Motor neuron (in vitro differentiated cells): ENCODE measurements at regions not wholly inside any gene's neighbourhood (a gene's known extent, or its start where the extent isn't known, plus 50 kb on each side); places are given as distances from the start of the nearest gene placed in this dataset.
"Not testable (repeated sequence)": the region's sequence is repeated elsewhere in the genome, so short reads cannot be mapped to it uniquely, and the experiment has no call there.

Experiments
- ATAC-seq, 8 experiments: fragments of 200-7000 bp; cut with Tn5 transposase; replicated peaks in 6 of 8; 2 replicates each; pipeline ENCODE4 v1.8.0; 2021; ENCODE audit warnings: mild to moderate bottlenecking in 8 of 8, moderate library complexity in 8 of 8
- H3K27ac ChIP-seq, 2 donors: fragments of 250-450 bp; sonication (Bioruptor Pico); 2 replicates each; pipeline ENCODE4 v1.9.0; 2021; ENCODE audit warnings: antibody characterized with exemption in 2 of 2, mild to moderate bottlenecking in 2 of 2, moderate library complexity in 1 of 2
- H3K4me1 ChIP-seq, 2 donors: fragments of 250-450 bp; sonication (Bioruptor Pico); replicated peaks in 1 of 2; 2 replicates each; pipeline ENCODE4 v1.6.1; 2021; ENCODE audit warnings: antibody characterized with exemption in 2 of 2, mild to moderate bottlenecking in 2 of 2, moderate library complexity in 1 of 2
- H3K4me3 ChIP-seq, 5 donors: fragments of 250-450 bp; sonication (Bioruptor Pico); 2 replicates each; pipeline ENCODE4 v1.9.0; 2021; ENCODE audit warnings: antibody characterized with exemption in 5 of 5, mild to moderate bottlenecking in 5 of 5, moderate library complexity in 4 of 5
- WGBS, 10 experiments: fragments of 450-650 bp; shearing (Covaris generic); methylation state at CpG; one replicate each; pipeline ENCODE4 v1.0.0; 2022; 5-methylcytosine and 5-hydroxymethylcytosine counted together
- in situ Hi-C, 9 experiments: fragments of 400-800 bp; cut with MboI; loops; one replicate each; pipeline ENCODE4 v1.15.0; 2021; ENCODE audit warnings: low sequenced_read_pairs in 9 of 9, low pct_unique_long_range_greater_than_20kb in 2 of 9; ENCODE audit not compliant: unreplicated experiment in 9 of 9

GRCh38 chr3:109933576-109933975 lies 596.2 kb upstream of the DPPA4 start:
- 0 to 67% (median 38%) methylated on average over 1 of the region's 1 CpG; no CpG with 5 or more reads in 3 of the 10 experiments for WGBS, 10 experiments
- ATAC-seq, result no peak
- no peak overlapping the region for H3K4me3 ChIP-seq
- in situ Hi-C loops, result no loop called here
- no peaks in the 10 kb centered on the region for H3K4me1 ChIP-seq
- no peak overlapping the region for H3K27ac ChIP-seq

- 29 to 100% (median 58%) methylated on average over 1 of the region's 1 CpG for WGBS, 10 experiments
- Histone ChIP-seq H3K4me1 (no peaks in the 10 kb centered on the region), H3K4me3 (no peak overlapping the region), H3K27ac (no peak overlapping the region)
- ATAC-seq, result no peak
- in situ Hi-C loops, result no loop called here
Observed at GRCh38 chr3:109939817-109940216, 602.5 kb upstream of the DPPA4 start.

GRCh38 chr3:109943181-109943580 lies 605.8 kb upstream of the DPPA4 start:
- H3K4me1 ChIP-seq, result no peaks in the 10 kb centered on the region
- H3K27ac ChIP-seq, result no peak overlapping the region
- no peak for ATAC-seq
- in situ Hi-C loops, result no loop called here
- WGBS, 10 experiments, result 9 to 94% (median 86%) methylated on average over 1 to 3 of the region's 3 CpGs; no CpG with 5 or more reads in 1 of the 10 experiments
- H3K4me3 ChIP-seq, result no peak overlapping the region

- in situ Hi-C loops, result no loop called here
- no peak overlapping the region for H3K27ac ChIP-seq
- no peak for ATAC-seq
- WGBS, 10 experiments, result 20 to 100% (median 84%) methylated on average over 1 to 5 of the region's 5 CpGs
- no peak overlapping the region for H3K4me3 ChIP-seq
- no peaks in the 10 kb centered on the region for H3K4me1 ChIP-seq
Observed at GRCh38 chr3:109944836-109945235, 607.5 kb upstream of the DPPA4 start.

- no peak overlapping the region for H3K4me3 ChIP-seq
- no peak overlapping the region for H3K27ac ChIP-seq
- no peaks in the 10 kb centered on the region for H3K4me1 ChIP-seq
- in situ Hi-C loops, result no loop called here
- 8 to 100% (median 94%) methylated on average over 1 to 2 of the region's 2 CpGs; no CpG with 5 or more reads in 1 of the 10 experiments for WGBS, 10 experiments
- ATAC-seq, result no peak
Observed at GRCh38 chr3:109952924-109953323, 615.6 kb upstream of the DPPA4 start.

GRCh38 chr3:109963831-109964230 lies 626.5 kb upstream of the DPPA4 start:
- H3K27ac ChIP-seq, result no peak overlapping the region
- H3K4me3 ChIP-seq, result no peak overlapping the region
- in situ Hi-C loops, result no loop called here
- ATAC-seq, result no peak
- no peaks in the 10 kb centered on the region for H3K4me1 ChIP-seq
- 53 to 94% (median 84%) methylated on average over 1 to 4 of the region's 4 CpGs; no CpG with 5 or more reads in 1 of the 10 experiments for WGBS, 10 experiments

- 0 to 70% (median 43%) methylated on average over 4 of the region's 4 CpGs for WGBS, 10 experiments
- no peaks in the 10 kb centered on the region for H3K4me1 ChIP-seq
- in situ Hi-C loops, result no loop called here
- H3K4me3 ChIP-seq, result no peak overlapping the region
- ATAC-seq, result no peak
- H3K27ac ChIP-seq, result no peak overlapping the region
Observed at GRCh38 chr3:109973733-109974132, 636.4 kb upstream of the DPPA4 start.

GRCh38 chr3:109977897-109978296 lies 640.6 kb upstream of the DPPA4 start:
- ATAC-seq, result peak in 2 of 8 experiments; percentile 37 to 82
- 20 to 100% (median 77%) methylated on average over 1 to 3 of the region's 4 CpGs; no CpG with 5 or more reads in 6 of the 10 experiments for WGBS, 10 experiments
- H3K4me1 ChIP-seq, result no peaks in the 10 kb centered on the region
- no peak overlapping the region for H3K27ac ChIP-seq
- in situ Hi-C loops, result no loop called here
- H3K4me3 ChIP-seq, result no peak overlapping the region

GRCh38 chr3:109982201-109982600 lies 644.9 kb upstream of the DPPA4 start:
- no peak overlapping the region for H3K27ac ChIP-seq
- WGBS, 10 experiments, result 67 to 100% (median 100%) methylated on average over 1 of the region's 1 CpG; no CpG with 5 or more reads in 4 of the 10 experiments
- ATAC-seq, result no peak

GRCh38 chr3:109984976-109985375 lies 647.6 kb upstream of the DPPA4 start:
- H3K27ac ChIP-seq, result no peak overlapping the region
- no peak for ATAC-seq
- no peak overlapping the region for H3K4me3 ChIP-seq
- H3K4me1 ChIP-seq, result peaks cover 2 to 5% of the 10 kb centered on the region in 2 donors
- in situ Hi-C loops, result no loop called here

More at GRCh38 chr3:109982201-109982600, 644.9 kb upstream of the DPPA4 start:
- Histone ChIP-seq H3K4me3 (no peak overlapping the region), H3K4me1 (peaks cover 2 to 5% of the 10 kb centered on the region in 2 donors)
- in situ Hi-C loops, result no loop called here

- in situ Hi-C loops, result no loop called here
- H3K4me3 ChIP-seq, result no peak overlapping the region
- ATAC-seq, result peak in 5 of 8 experiments; percentile 89 to 99 (median 99)
- no peak overlapping the region for H3K27ac ChIP-seq
- WGBS, 10 experiments, result 13 to 100% (median 67%) methylated on average over 1 of the region's 1 CpG; no CpG with 5 or more reads in 5 of the 10 experiments
- peaks cover 2 to 5% of the 10 kb centered on the region in 2 donors for H3K4me1 ChIP-seq
Observed at GRCh38 chr3:109985943-109986555, 648.7 kb upstream of the DPPA4 start.

GRCh38 chr3:109994853-109995252 lies 657.5 kb upstream of the DPPA4 start:
- ATAC-seq, result no peak
- WGBS, 10 experiments, result 37 to 95% (median 85%) methylated on average over 1 to 8 of the region's 9 CpGs; no CpG with 5 or more reads in 2 of the 10 experiments
- in situ Hi-C loops, result no loop called here
- Histone ChIP-seq H3K4me1 (no peaks in the 10 kb centered on the region), H3K4me3 (no peak overlapping the region), H3K27ac (no peak overlapping the region)

- no peak for ATAC-seq
- in situ Hi-C loops, result no loop called here
- H3K4me1 ChIP-seq, result no peaks in the 10 kb centered on the region
- no peak overlapping the region for H3K27ac ChIP-seq
- H3K4me3 ChIP-seq, result no peak overlapping the region
Observed at GRCh38 chr3:109995377-109995776, 658.0 kb upstream of the DPPA4 start.

GRCh38 chr3:110001905-110002304 lies 664.6 kb upstream of the DPPA4 start:
- ATAC-seq, in situ Hi-C loops, H3K4me3 ChIP-seq, H3K4me1 ChIP-seq, H3K27ac ChIP-seq: not testable (repeated sequence)
- 88 to 100% (median 100%) methylated on average over 2 to 3 of the region's 4 CpGs; no CpG with 5 or more reads in 7 of the 10 experiments for WGBS, 10 experiments
